SK-MEL-5 (cell line): ENCODE measurements at regions not wholly inside any gene's neighbourhood (a gene's known extent, or its start where the extent isn't known, plus 50 kb on each side); places are given as distances from the start of the nearest gene placed in this dataset.

Experiments used
- DNase-seq: peaks from one replicate; pipeline ENCODE4 v3.0.0-alpha.2; 2016; ENCODE audit warnings: low read depth, low spot score
- in situ Hi-C: cut with HindIII; loops from 2 replicates; pipeline ENCODE4 v1.10.0; 2016; ENCODE audit warnings: low sequenced_read_pairs, high pct_unique_total_duplicates, low pct_unique_long_range_greater_than_20kb

GRCh38 chr10:57018452-57018851, 657.4 kb upstream of the ZWINT start:
- DNase-seq, result peak; percentile 47
- in situ Hi-C loops, result no loop called here

DNA sequence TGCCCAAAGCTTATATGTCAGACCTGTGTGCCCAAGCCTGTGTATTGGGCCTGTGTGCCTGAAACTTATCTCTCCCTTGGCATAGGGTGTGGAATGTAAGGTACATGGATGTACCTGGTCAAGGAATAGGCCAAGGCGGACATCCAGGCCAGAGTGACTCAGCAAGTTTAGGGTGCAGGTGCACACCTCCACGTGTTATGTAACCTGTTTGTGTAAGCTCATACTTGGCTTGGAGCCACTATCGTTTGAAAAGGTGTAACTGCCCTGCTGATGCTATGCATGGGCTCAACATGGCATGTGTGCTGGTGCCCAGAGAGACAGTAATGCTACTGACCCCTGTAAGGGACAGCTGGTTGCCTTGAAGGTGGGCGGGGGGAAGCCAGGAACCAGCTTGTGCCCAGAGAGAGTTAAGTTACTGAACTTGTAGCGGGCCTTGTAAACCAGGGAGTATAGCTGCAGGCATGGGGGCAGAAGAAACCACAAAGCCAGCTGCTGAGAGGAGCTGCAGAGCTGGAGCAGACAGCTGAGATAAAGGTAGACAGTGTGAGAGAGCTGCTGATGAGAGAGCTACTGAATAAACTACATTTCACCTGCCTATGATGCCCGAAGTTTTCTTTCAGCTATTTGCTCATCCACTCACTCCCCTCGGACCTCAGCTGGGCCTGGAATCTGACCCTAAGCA, 656.4 kb upstream of the ZWINT start:
- DNase-seq, result no peak
- in situ Hi-C loops, result no loop called here

GRCh38 chr10:57015595-57016318, 654.7 kb upstream of the ZWINT start:
- DNase-seq, result no peak
- in situ Hi-C loops, result no loop called here

- no peak for DNase-seq
- in situ Hi-C loops, result no loop called here
Observed at GRCh38 chr10:57015187-57015586, 654.1 kb upstream of the ZWINT start.

DNA sequence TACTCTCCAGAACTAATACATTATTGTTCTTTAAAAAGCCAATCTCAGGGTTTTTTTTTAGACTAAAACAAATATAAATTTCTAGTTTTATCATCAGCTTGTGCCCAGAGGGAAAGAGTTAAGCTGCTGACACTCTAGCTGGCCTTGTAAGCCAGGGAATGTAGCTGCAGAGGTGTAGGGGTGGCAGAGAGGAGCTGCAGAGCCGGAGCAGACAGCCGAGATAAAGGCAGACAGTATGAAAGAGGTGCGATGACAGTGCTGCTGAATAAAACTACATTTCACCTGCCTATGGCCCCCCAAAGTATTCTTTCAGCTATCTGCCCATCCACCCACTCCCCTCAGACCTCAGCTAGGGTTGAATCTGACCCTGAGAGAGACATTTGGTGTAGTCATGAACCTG, 653.7 kb upstream of the ZWINT start:
- in situ Hi-C loops, result no loop called here
- DNase-seq, result no peak

DNA sequence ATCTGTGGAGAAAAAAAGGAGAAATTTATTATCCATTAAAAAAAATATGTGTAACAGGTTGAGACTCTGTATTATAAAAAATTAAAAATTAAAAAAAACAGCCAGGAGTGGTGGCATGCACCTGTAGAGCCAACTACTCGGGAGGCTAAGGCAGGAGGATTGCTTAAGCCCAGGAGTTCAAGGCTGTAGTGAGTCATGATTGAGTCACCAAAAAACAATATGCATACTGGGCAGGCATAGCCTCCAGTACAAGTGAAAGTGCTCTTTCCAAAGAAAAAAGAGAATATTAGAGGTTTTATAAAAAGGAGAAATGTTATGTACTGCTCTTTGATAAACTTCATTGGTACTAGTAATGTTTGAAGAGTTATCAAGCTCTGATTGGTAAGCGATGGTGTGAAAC, 647.1 kb upstream of the ZWINT start:
- no peak for DNase-seq
- in situ Hi-C loops, result no loop called here

DNA sequence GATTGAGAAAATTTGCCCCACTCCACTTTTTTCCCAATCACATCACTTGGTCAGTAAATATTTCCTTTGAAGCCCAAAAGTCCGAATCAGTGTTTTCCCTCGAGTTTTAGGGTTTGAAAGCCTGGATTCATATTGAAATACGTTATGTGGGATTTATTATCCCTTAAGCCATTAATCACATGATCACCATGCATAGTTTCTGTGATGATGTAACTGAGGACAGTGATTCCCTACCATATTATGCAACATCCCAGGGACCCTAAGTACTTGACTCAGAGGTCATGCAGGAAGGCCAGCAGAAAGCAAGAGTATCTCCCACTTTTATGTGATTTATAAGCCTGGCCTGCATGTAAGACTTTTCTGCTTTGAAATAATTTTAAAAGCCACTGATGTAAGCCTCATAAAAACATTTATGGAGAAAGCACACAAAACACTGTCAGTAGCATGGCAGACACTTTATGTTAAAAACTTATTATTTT, 630.6 kb upstream of the ZWINT start:
- in situ Hi-C loops, result no loop called here
- peak; percentile 8 for DNase-seq

GRCh38 chr10:56975513-56975912, 614.5 kb upstream of the ZWINT start:
- in situ Hi-C loops, result no loop called here
- DNase-seq, result no peak

- in situ Hi-C loops, result no loop called here
- DNase-seq, result no peak
Observed at GRCh38 chr10:56973766-56974165, 612.7 kb upstream of the ZWINT start.

DNA sequence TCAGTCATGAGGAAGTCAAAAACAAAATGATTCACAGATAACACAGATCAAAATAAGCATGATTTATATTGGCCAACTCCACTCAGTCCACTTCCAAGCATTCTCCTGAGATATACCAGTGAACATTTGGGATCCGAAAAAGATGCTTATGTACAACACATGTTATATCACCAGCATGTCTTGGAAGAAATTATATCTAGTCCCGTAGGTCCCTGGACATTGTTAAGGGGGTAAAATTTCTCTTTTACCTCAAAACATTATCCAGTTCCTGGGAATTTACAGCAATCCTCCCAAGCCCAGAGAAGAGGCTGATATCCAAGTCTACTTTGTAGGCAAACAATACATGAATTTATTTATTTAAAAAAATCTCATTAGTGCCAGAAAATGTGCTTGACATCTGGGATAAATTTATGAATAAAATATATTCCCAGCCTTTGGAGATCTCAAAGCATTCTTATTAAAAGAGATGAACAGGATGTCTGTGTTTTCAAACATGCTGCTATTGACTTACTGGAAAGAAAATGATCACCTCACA, 582.2 kb upstream of the ZWINT start:
- no peak for DNase-seq
- in situ Hi-C loops, result no loop called here

- no peak for DNase-seq
- in situ Hi-C loops, result no loop called here
Observed at GRCh38 chr10:56934515-56934914, 573.5 kb upstream of the ZWINT start.

- in situ Hi-C loops, result no loop called here
- DNase-seq, result no peak
Observed at GRCh38 chr10:56928714-56929113, 567.7 kb upstream of the ZWINT start.

- in situ Hi-C loops, result no loop called here
- DNase-seq, result no peak
Observed at GRCh38 chr10:56927701-56928100, 566.6 kb upstream of the ZWINT start.

DNA sequence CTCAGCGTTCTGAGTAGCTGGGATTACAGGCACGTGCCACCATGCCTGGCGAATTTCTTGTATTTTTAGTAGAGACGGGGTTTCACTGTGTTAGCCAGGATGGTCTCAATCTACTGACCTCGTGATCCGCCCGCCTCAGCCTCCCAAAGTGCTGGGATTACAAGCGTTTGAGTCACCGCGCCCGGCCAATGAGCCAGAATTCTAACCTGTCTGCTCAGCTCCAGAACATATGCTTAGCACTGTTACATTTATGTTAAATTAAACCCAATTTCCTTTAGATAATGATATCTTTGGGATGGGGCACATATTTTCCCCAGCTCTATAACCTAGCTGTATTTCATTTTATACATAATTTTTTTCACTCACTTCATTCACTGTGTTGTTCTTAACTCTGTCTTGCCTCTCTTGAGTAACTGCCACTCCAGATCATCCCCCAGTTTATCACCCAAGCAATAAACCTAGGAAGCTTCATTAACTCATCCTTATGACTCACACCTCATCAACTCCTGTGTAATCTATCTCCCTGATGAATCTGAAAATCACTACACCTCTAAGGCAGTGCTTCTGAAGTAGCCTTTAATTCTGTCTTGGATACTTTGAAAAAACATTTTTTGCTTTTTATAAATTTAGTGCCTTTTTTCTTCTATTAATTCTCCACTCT, 559.7 kb upstream of the ZWINT start:
- no peak for DNase-seq
- in situ Hi-C loops, result no loop called here

GRCh38 chr10:56912043-56912442, 551.0 kb upstream of the ZWINT start:
- in situ Hi-C loops, result no loop called here
- DNase-seq, result no peak

DNA sequence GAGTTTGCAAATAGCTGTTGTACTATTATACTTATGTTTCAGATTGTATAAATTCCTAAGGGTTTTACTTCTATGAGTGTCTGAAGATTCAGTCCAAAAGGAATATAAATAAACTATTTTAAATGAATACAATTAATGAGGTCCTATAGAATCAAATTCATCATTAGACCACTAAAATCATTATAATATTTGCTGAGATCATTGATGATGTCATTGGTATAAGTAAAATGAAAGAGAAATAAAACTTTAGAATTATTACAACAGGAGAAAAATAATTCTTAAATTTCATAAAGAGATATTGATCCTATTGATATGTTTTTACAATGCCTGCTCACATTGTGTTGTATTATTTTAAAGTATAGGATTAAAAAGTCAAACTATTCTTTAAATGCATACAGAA, 544.0 kb upstream of the ZWINT start:
- in situ Hi-C loops, result no loop called here
- DNase-seq, result no peak

DNA sequence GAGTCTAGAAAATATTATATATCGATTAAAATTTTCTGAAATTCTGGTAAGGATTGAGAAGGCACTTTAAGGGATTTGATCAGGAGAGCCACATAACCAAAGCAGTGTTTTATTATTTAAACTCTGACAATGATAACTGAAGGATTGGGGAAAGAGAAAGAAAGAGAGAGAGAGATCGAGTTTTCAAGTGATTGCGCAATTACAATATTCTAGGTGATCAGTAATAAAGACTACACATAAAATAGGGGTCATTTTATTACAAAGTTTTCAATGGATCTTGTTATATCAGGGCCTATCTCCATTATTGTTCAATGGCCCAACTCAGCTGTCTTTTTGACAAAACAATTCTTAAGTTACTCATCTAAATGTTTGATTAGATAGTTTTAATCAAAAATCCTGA, 541.5 kb upstream of the ZWINT start:
- no peak for DNase-seq
- in situ Hi-C loops, result no loop called here

- in situ Hi-C loops, result no loop called here
- DNase-seq, result no peak
Observed at GRCh38 chr10:56895306-56895705, 534.2 kb upstream of the ZWINT start.

DNA sequence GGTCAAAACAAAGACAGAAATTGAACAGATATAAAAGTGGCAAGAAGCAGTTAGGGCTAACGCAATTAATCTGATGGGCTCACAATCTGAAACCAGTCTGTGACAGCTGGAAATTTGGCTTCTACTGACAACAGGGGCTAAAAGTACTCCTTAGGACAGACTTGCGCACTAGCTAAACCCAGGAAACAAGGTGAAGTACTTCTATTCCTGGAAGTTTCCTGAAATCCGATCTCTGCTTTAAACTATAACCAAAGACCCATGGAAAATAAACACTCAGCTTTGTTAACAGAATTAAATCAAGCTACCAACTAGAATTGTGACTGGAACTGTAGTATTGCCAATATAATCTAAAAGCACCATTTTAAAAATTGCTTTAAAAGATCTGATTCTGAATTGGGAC, 520.2 kb upstream of the ZWINT start:
- no peak for DNase-seq
- in situ Hi-C loops, result no loop called here
